Lower leg skin (tissue), 4 donors: ENCODE measurements at regions not wholly inside any gene's neighbourhood (a gene's known extent, or its start where the extent isn't known, plus 50 kb on each side); places are given as distances from the start of the nearest gene placed in this dataset.

Source experiments
- DNase-seq, 2 donors: peaks; one replicate each; pipeline ENCODE4 v3.0.0-alpha.2; 2019; ENCODE audit warnings: low spot score in 2 of 2
- H3K4me3 ChIP-seq: fragments of 200-600 bp; sonication (generic); 2 replicates; pipeline ENCODE4 v1.5.1; 2017; ENCODE audit warnings: mild to moderate bottlenecking, low read depth; ENCODE audit not compliant: poor library complexity, severe bottlenecking
- CTCF ChIP-seq, 3 donors: fragments of 450-650 bp; IDR thresholded peaks; one replicate each; pipeline ENCODE4 v1.5.1; 2016; ENCODE audit warnings: antibody characterized with exemption in 3 of 3, mild to moderate bottlenecking in 3 of 3, moderate library complexity in 2 of 3
- POLR2A ChIP-seq, 2 donors: fragments of 450-650 bp; IDR thresholded peaks; one replicate each; pipeline ENCODE4 v1.6.1; 2016 to 2017; ENCODE audit warnings: antibody characterized with exemption in 2 of 2, mild to moderate bottlenecking in 1 of 2, moderate library complexity in 1 of 2
- WGBS, 2 donors: methylation state at CpG; one replicate each; pipeline ENCODE4 v1.1.5; 2018; 5-methylcytosine and 5-hydroxymethylcytosine counted together
- intact Hi-C: fragments of 100-400 bp; cut with DNase I; formaldehyde crosslinking; loops from one replicate; pipeline ENCODE4 v1.15.0; 2023; ENCODE audit warnings: low total_unique reads

DNA sequence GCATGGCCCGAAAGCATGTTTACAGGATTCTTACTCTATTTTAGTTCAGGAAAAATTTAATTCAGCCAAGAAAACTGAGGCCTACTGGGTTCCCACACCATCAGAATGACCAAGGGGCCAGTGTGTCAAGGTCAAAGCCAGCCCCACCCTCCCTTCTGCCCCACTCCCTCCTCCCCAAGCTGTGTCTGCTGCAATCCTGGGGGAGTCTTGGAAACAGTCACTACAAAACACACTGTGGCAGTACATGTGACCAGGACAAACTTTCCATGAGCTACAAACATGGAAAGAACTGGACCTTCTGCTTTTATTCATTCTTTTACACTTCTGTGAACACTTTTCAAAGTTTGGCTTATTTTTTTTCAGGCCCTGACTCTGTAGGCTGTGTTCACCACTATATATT is 1228.8 kb upstream of the TMEM132C start:
- TF ChIP-seq POLR2A (IDR thresholded peaks at IDR 0.05) (no peak), CTCF (IDR thresholded peaks at IDR 0.05) (no peak)
- 85 to 86% methylated on average over 1 of the region's 1 CpG for WGBS, 2 donors
- intact Hi-C loops: no loop called here
- DNase-seq: no peak
- H3K4me3 ChIP-seq: no peak overlapping the region

DNA sequence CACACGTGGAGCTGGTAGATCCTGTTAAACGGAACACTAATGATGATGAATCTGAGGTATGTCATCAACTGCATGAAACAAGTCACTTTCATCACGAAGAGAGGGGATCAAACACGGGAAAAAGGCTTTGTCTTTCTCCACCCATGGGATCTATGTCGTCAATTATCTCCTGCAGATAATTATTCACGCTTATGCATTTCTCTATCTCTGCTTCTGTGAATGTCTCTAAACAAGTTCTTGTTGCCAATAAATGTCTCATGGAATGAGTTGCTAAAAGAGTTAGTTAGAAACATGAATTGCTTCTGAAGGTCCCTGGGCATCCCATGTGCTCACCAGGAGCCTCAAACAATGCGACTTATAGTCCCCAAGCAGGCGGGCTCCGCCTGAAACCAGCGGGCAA is 1228.2 kb upstream of the TMEM132C start:
- no peak overlapping the region for H3K4me3 ChIP-seq
- DNase-seq: no peak
- intact Hi-C loops: no loop called here
- TF ChIP-seq POLR2A (IDR thresholded peaks at IDR 0.05) (no peak), CTCF (IDR thresholded peaks at IDR 0.05) (no peak)
- WGBS, 2 donors: 71 to 73% methylated on average over 10 of the region's 10 CpGs

DNA sequence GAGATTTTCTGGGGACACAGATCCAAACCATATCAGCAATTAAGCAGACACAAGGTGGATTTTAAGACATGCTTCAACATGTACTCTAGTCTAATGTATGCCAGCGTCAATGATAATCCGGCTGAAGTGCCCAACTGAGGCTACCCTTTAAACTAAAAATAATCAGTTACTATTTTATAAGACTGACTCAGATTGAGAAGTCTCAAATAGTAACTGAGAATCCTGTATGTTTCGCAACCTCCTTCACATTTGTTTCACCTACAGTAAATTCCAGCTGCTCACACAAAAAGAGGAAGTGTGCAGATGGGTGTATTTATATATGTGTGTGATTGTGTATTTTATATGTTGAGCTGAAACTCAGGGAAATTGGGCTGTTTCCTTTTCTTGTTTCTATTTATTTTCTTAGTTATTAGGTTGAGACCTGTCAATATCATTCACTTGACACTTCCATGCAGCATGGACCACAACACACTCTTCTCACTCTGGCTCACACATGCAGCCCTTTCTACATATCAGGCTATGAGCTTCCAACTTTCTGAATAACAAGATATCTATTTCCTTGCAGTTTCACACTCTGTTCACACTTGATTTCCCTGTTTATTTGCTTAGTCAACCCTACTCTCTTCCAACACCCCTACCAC is 1224.9 kb upstream of the TMEM132C start:
- TF ChIP-seq CTCF (IDR thresholded peaks at IDR 0.05) (no peak), POLR2A (IDR thresholded peaks at IDR 0.05) (no peak)
- DNase-seq: no peak
- WGBS, 2 donors: 81 to 85% methylated on average over 3 of the region's 3 CpGs
- intact Hi-C loops: no loop called here
- H3K4me3 ChIP-seq: no peak overlapping the region

DNA sequence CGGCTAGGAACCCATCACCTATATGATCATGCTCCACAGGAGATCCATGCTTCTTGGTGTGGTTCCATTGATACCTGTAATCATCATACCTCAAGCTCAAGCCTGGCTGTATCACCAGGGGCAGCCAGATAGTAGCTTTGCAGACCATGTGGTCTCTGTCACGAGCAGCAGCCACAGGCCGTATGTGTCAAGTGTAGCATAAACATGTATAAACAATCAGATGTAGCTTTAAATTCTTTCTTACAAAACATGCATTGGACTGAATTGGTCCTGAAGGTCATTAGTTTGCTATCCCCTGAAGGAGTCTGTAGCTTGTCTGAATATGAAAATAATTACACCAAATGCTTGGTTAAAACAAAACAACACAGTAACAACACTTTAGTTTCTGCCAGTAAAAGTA is 1223.2 kb upstream of the TMEM132C start:
- WGBS, 2 donors: 74 to 77% methylated on average over 3 of the region's 3 CpGs
- no peak for DNase-seq
- H3K4me3 ChIP-seq: no peak overlapping the region
- intact Hi-C loops: no loop called here
- TF ChIP-seq POLR2A (IDR thresholded peaks at IDR 0.05): no peak
- no peak for TF ChIP-seq CTCF (IDR thresholded peaks at IDR 0.05)

DNA sequence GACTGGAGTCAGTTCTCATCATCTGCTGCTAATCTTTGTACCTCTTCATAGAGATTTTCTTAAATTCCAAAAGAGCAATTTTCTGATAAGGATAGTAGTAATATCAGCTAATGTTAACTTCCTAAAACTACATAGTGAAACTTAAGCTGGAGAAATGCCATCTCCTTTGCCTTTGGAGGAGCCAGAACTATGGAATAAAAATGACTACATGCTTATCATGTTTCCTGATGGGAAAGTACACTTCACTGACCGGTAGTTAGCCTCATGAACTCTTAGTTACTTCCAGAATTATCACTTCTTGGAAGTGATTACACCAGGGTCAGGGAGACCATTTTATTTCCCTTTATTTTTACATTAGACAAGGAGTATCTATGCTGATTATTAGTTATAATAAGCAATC is 1222.1 kb upstream of the TMEM132C start:
- 67 to 74% methylated on average over 1 of the region's 1 CpG for WGBS, 2 donors
- no peak for DNase-seq
- H3K4me3 ChIP-seq: no peak overlapping the region
- no peak for TF ChIP-seq POLR2A (IDR thresholded peaks at IDR 0.05)
- intact Hi-C loops: no loop called here

- 72 to 81% methylated on average over 1 of the region's 1 CpG for WGBS, 2 donors
- H3K4me3 ChIP-seq: no peak overlapping the region
- TF ChIP-seq CTCF (IDR thresholded peaks at IDR 0.05) (no peak), POLR2A (IDR thresholded peaks at IDR 0.05) (no peak)
- intact Hi-C loops: no loop called here
- DNase-seq: no peak
These were observed 1220.5 kb upstream of the TMEM132C start for GRCh38 chr12:127046467-127046866.
